ENCODE measurements at regions not wholly inside any gene's neighbourhood (a gene's known extent, or its start where the extent isn't known, plus 50 kb on each side); places are given as distances from the start of the nearest gene placed in this dataset.

DNA sequence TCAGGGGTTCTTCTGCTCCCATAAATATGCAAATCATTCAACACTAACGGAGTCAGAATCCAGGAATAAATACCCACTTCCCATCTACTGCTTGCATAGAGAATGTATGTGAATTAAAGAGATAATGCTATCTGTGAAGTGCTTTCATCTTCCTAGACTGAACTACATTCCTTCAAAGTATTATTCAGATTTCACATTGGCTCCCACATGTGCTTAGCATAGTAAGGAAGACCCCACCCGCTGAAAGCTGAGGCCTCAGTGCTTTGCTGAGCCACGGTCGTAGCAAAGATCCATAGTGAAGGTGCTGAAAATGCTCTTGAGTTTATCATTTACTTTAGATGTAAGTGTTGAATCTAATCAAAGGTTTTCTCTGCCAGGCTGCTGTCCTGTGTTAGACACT, 97.0 kb upstream of the SPACA1 start:
- H3K9me3 Mint-ChIP-seq: no peaks in the 10 kb centered on the region
- no peak overlapping the region for H3K4me3 Mint-ChIP-seq
- peaks cover 15% of the 10 kb centered on the region for H3K27me3 Mint-ChIP-seq
- DNase-seq (ENCODE audit: low spot score in 2 of 2) (no peak), ATAC-seq (replicated peaks; ENCODE audit: extremely low read depth, poor library complexity, severe bottlenecking) (no peak)
- H3K27ac Mint-ChIP-seq (ENCODE audit: low read depth): no peak overlapping the region
- H3K36me3 Mint-ChIP-seq (ENCODE audit: insufficient read depth): peaks cover 3% of the 10 kb centered on the region
- H3K4me1 Mint-ChIP-seq: no peaks in the 10 kb centered on the region

DNA sequence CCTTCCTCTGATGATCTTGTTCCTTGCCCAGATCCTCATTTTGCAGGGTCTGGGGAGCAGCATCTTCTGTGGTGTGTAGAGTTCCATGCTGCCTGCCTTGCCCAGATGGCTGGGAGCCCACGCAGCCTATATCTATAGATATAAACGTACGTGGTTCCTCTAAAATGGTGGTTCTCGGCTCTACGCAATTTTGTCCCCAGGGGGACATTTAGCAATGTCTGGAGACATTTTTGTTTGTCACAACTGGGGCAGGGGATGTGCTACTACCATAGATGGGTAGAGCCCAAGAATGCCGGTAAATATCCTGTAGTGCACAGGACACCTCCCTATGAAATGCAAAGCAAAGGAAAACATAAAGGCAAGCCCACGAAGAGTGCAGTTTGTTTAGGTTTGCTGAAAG, 98.4 kb upstream of the SPACA1 start:
- peaks cover 25% of the 10 kb centered on the region for H3K27me3 Mint-ChIP-seq
- H3K27ac Mint-ChIP-seq (ENCODE audit: low read depth): no peak overlapping the region
- H3K9me3 Mint-ChIP-seq: no peaks in the 10 kb centered on the region
- H3K4me1 Mint-ChIP-seq: peaks cover 6% of the 10 kb centered on the region
- DNase-seq (ENCODE audit: low spot score in 2 of 2) (no peak), ATAC-seq (replicated peaks; ENCODE audit: extremely low read depth, poor library complexity, severe bottlenecking) (no peak)
- H3K36me3 Mint-ChIP-seq (ENCODE audit: insufficient read depth): peaks cover 3% of the 10 kb centered on the region
- H3K4me3 Mint-ChIP-seq: no peak overlapping the region

DNA sequence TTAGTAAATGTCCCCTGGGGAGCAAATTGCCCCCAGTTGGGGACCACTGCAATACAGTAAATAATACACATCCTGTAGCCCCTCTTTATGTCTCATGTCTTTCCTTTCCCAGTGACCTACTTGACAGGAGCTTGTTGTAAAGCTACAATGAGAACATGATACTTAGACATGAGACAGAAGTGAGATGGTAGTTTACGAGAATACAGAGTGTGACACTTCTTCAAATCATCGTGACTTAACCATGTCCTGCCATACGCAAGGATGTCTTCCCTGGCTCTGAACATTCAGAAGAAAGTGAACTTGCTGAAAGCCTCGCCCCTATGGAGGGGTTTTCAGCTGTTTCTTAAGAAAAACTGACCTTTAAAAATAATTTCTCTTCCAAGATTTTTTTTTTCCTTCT, 101.0 kb upstream of the SPACA1 start:
- no peak overlapping the region for H3K4me3 Mint-ChIP-seq
- no peak for DNase-seq (ENCODE audit: low spot score in 2 of 2)
- H3K36me3 Mint-ChIP-seq (ENCODE audit: insufficient read depth): peaks cover 3% of the 10 kb centered on the region
- H3K4me1 Mint-ChIP-seq: peaks cover 6% of the 10 kb centered on the region
- no peak overlapping the region for H3K27ac Mint-ChIP-seq (ENCODE audit: low read depth)
- H3K27me3 Mint-ChIP-seq: peaks cover 45% of the 10 kb centered on the region
- ATAC-seq (replicated peaks; ENCODE audit: extremely low read depth, poor library complexity, severe bottlenecking): no peak
- H3K9me3 Mint-ChIP-seq: no peaks in the 10 kb centered on the region

GRCh38 chr6:87945966-87946365, 101.7 kb upstream of the SPACA1 start:
- Mint-ChIP-seq H3K36me3 (ENCODE audit: insufficient read depth) (peaks cover 3% of the 10 kb centered on the region), H3K27ac (ENCODE audit: low read depth) (no peak overlapping the region), H3K4me3 (no peak overlapping the region), H3K4me1 (peaks cover 6% of the 10 kb centered on the region), H3K27me3 (peaks cover 52% of the 10 kb centered on the region), H3K9me3 (no peaks in the 10 kb centered on the region)
- DNase-seq (ENCODE audit: low spot score in 2 of 2) (no peak), ATAC-seq (replicated peaks; ENCODE audit: extremely low read depth, poor library complexity, severe bottlenecking) (no peak)

DNA sequence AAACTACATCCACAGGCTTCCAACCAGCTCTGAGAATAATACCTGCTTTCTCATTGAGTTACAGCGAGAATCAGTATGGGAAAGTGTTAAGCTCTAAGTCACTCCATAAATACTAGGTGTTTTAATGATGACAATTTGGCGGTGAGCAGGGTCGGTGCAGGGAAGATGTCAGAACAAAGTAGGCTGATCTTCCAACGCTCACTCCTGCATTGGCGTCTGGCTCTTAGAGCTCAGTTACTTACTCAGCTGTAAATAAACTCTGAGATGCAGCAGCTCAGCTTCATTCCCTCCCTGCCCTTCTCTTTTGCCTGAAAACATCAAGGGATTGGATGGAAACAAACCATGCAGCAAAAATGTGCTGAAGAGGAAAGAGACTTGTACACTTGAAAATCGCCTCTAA, 102.5 kb upstream of the SPACA1 start:
- Mint-ChIP-seq H3K9me3 (no peaks in the 10 kb centered on the region), H3K36me3 (ENCODE audit: insufficient read depth) (peaks cover 3% of the 10 kb centered on the region), H3K4me1 (peaks cover 6% of the 10 kb centered on the region), H3K4me3 (no peak overlapping the region), H3K27ac (ENCODE audit: low read depth) (no peak overlapping the region), H3K27me3 (peaks cover 56% of the 10 kb centered on the region)
- DNase-seq (ENCODE audit: low spot score in 2 of 2): no peak
- ATAC-seq (replicated peaks; ENCODE audit: extremely low read depth, poor library complexity, severe bottlenecking): no peak

GRCh38 chr6:87944541-87944954, 103.1 kb upstream of the SPACA1 start:
- Mint-ChIP-seq H3K27ac (ENCODE audit: low read depth) (no peak overlapping the region), H3K4me3 (no peak overlapping the region), H3K4me1 (peaks cover 6% of the 10 kb centered on the region), H3K27me3 (peaks cover 62% of the 10 kb centered on the region), H3K36me3 (ENCODE audit: insufficient read depth) (peaks cover 3% of the 10 kb centered on the region), H3K9me3 (no peaks in the 10 kb centered on the region)
- ATAC-seq (replicated peaks; ENCODE audit: extremely low read depth, poor library complexity, severe bottlenecking): no peak
- DNase-seq (ENCODE audit: low spot score in 2 of 2): no peak

DNA sequence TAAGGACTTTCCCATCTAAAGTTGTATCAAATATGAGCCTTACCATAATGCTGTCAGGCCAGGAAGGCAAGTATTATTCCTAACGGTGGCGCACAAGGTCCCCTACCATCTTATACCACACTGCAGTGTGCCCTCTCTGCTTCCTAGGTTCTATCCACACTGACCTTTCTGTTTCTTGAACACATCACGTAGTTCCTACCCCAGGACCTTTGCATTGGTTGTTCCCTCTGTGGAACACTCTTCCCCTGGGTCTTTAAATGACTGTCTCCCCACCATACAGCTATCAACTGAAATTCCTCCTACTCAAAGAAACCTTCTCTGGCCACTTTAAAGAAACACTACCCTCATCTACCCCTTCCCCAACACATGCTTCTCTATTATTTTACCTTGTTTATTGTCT, 104.5 kb upstream of the SPACA1 start:
- Mint-ChIP-seq H3K9me3 (no peaks in the 10 kb centered on the region), H3K36me3 (ENCODE audit: insufficient read depth) (peaks cover 3% of the 10 kb centered on the region), H3K27me3 (peaks cover 64% of the 10 kb centered on the region), H3K27ac (ENCODE audit: low read depth) (no peak overlapping the region), H3K4me1 (peaks cover 6% of the 10 kb centered on the region), H3K4me3 (no peak overlapping the region)
- ATAC-seq (replicated peaks; ENCODE audit: extremely low read depth, poor library complexity, severe bottlenecking) (no peak), DNase-seq (ENCODE audit: low spot score in 2 of 2) (no peak)

DNA sequence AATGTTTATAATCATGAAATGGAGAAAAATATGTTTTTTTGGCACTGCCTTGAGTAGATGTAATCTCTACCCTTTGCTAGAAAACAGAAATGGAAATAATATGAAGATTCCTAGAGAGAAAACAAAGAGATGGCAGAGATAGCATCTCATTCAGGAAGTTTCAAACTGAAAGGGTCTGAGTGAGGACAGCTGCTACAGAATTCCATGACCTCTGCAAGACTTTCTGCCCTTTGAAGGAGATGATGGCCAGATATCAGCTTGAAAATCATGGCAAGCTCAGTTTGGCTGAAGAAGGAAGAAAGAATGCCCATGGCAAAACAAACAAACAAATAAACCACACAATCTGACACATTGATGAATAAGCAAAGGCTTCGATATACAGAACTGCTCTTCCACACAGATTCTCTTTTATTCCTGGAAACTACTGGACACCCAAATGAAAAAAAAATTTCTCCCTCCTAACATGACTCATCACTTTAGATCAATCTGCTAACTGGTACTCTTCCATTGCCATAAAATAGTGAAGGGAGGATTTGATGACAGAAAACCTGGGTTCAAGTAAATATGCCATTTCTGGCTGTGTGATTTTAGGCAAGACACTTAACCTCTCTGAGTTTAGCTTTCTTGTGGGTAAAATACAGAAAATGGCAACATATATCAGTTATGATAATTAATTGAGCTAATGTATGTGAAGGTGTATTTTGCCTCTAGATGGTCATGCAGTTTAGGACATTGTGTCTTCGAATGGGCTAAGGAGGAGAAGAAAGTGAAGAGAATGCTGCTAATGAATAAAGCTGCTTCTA, 105.9 kb upstream of the SPACA1 start:
- H3K9me3 Mint-ChIP-seq: no peaks in the 10 kb centered on the region

DNA sequence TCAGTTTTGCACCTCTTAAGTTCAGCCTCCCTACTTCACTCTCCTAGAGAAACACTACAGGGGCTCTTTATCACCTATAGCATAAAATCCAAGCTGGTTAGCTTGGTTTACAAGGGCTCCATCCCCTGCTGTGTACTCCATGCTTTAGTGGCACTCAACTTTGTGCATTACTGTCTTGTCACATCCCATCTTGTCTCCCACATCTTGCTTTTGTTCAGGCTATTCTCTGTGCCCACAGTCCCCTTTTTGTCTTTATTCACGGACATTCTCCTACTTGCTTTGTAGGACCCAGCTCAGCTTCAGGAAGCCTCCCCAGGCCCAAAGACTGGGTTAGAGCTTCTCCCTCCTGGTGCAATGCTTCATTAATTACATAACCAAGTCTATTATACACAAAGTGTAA, 107.9 kb upstream of the SPACA1 start:
- H3K27me3 Mint-ChIP-seq: peaks cover 49% of the 10 kb centered on the region
- H3K36me3 Mint-ChIP-seq (ENCODE audit: insufficient read depth): no peaks in the 10 kb centered on the region
- ATAC-seq (replicated peaks; ENCODE audit: extremely low read depth, poor library complexity, severe bottlenecking) (no peak), DNase-seq (ENCODE audit: low spot score in 2 of 2) (no peak)
- no peaks in the 10 kb centered on the region for H3K9me3 Mint-ChIP-seq
- peaks cover 5% of the 10 kb centered on the region for H3K4me1 Mint-ChIP-seq
- H3K4me3 Mint-ChIP-seq: no peak overlapping the region
- no peak overlapping the region for H3K27ac Mint-ChIP-seq (ENCODE audit: low read depth)

More for the DNA sequence above, 105.9 kb upstream of the SPACA1 start:
- Mint-ChIP-seq H3K4me3 (no peak overlapping the region), H3K4me1 (peaks cover 6% of the 10 kb centered on the region), H3K36me3 (ENCODE audit: insufficient read depth) (no peaks in the 10 kb centered on the region), H3K27ac (ENCODE audit: low read depth) (no peak overlapping the region), H3K27me3 (peaks cover 64% of the 10 kb centered on the region)
- ATAC-seq (replicated peaks; ENCODE audit: extremely low read depth, poor library complexity, severe bottlenecking) (no peak), DNase-seq (ENCODE audit: low spot score in 2 of 2) (no peak)

DNA sequence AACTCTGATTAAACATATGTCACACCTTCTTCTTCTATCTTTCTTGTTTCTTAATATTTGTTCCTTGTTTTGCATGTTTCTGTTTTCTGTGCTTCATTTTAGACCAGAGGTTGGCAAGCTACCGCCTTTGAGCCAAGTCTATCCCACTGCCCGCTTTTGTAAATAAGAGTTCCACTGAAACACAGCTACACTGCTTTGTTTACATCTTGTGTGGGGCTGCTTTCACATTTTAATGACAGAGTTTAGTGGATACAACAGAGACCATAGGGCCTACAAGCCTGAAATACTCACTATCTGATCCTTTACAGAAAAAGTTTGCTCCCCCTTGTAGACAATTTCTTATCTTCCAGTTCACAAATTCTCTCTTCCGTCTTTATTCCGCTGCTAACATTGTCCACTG, 109.4 kb upstream of the SPACA1 start:
- no peak overlapping the region for H3K27ac Mint-ChIP-seq (ENCODE audit: low read depth)

GRCh38 chr6:87936065-87936464, 111.6 kb upstream of the SPACA1 start:
- H3K4me3 Mint-ChIP-seq: no peak overlapping the region
- H3K4me1 Mint-ChIP-seq: no peaks in the 10 kb centered on the region
- no peaks in the 10 kb centered on the region for H3K9me3 Mint-ChIP-seq
- H3K36me3 Mint-ChIP-seq (ENCODE audit: insufficient read depth): no peaks in the 10 kb centered on the region
- ATAC-seq (replicated peaks; ENCODE audit: extremely low read depth, poor library complexity, severe bottlenecking) (no peak), DNase-seq (ENCODE audit: low spot score in 2 of 2) (no peak)
- peaks cover 13% of the 10 kb centered on the region for H3K27me3 Mint-ChIP-seq
- H3K27ac Mint-ChIP-seq (ENCODE audit: low read depth): no peak overlapping the region

More for the DNA sequence above, 109.4 kb upstream of the SPACA1 start:
- Mint-ChIP-seq H3K36me3 (ENCODE audit: insufficient read depth) (no peaks in the 10 kb centered on the region), H3K4me1 (no peaks in the 10 kb centered on the region), H3K9me3 (no peaks in the 10 kb centered on the region), H3K4me3 (no peak overlapping the region), H3K27me3 (peaks cover 35% of the 10 kb centered on the region)
- ATAC-seq (replicated peaks; ENCODE audit: extremely low read depth, poor library complexity, severe bottlenecking) (no peak), DNase-seq (ENCODE audit: low spot score in 2 of 2) (no peak)

- H3K4me1 Mint-ChIP-seq: no peaks in the 10 kb centered on the region
- peaks cover 8% of the 10 kb centered on the region for H3K27me3 Mint-ChIP-seq
- ATAC-seq (replicated peaks; ENCODE audit: extremely low read depth, poor library complexity, severe bottlenecking) (no peak), DNase-seq (ENCODE audit: low spot score in 2 of 2) (no peak)
- no peak overlapping the region for H3K27ac Mint-ChIP-seq (ENCODE audit: low read depth)
- H3K4me3 Mint-ChIP-seq: no peak overlapping the region
- no peaks in the 10 kb centered on the region for H3K9me3 Mint-ChIP-seq
- no peaks in the 10 kb centered on the region for H3K36me3 Mint-ChIP-seq (ENCODE audit: insufficient read depth)
Observed at GRCh38 chr6:87935196-87935595, 112.4 kb upstream of the SPACA1 start.

- Mint-ChIP-seq H3K4me1 (no peaks in the 10 kb centered on the region), H3K27ac (ENCODE audit: low read depth) (no peak overlapping the region), H3K9me3 (no peaks in the 10 kb centered on the region), H3K36me3 (ENCODE audit: insufficient read depth) (no peaks in the 10 kb centered on the region), H3K4me3 (no peak overlapping the region), H3K27me3 (no peaks in the 10 kb centered on the region)
- DNase-seq (ENCODE audit: low spot score in 2 of 2) (no peak), ATAC-seq (replicated peaks; ENCODE audit: extremely low read depth, poor library complexity, severe bottlenecking) (no peak)
Observed at GRCh38 chr6:87932361-87932760, 115.3 kb upstream of the SPACA1 start.

Measured in central memory CD8-positive, alpha-beta T cell (primary cell).